A549 (cell line): ENCODE measurements at regions not wholly inside any gene's neighbourhood (a gene's known extent, or its start where the extent isn't known, plus 50 kb on each side); places are given as distances from the start of the nearest gene placed in this dataset.

Source experiments
- HDAC2 ChIP-seq: fragments of 200-600 bp; sonication (generic); IDR thresholded peaks from 2 replicates; pipeline ENCODE4 v1.6.1; 2016
- HEYL ChIP-seq: fragments of 250-450 bp; sonication (Bioruptor Pico); IDR thresholded peaks from 2 replicates; pipeline ENCODE4 v1.8.0; 2021; ENCODE audit warnings: mild to moderate bottlenecking, moderate library complexity
- NFE2L2 ChIP-seq: fragments of 150-350 bp; conservative IDR thresholded peaks from 2 replicates; pipeline ENCODE4 v1.6.1; 2014; ENCODE audit warnings: low read length
- POLR2A ChIP-seq: IDR thresholded peaks from 2 replicates; pipeline ENCODE4 v1.6.1; 2012; ENCODE audit warnings: mild to moderate bottlenecking, low read length
- ZSCAN20 ChIP-seq: fragments of 250-450 bp; sonication (Bioruptor Pico); IDR thresholded peaks from 2 replicates; pipeline ENCODE4 v1.8.0; 2022; ENCODE audit warnings: mild to moderate bottlenecking, moderate library complexity
- TF ChIP-seq, protein P1 (sequence below): fragments of >200 bp; sonication (Bioruptor Twin); formaldehyde crosslinking; IDR thresholded peaks from 3 replicates; pipeline ENCODE4 v1.5.1; 2016
- TF ChIP-seq, protein P2 (sequence below): IDR thresholded peaks from 2 replicates; pipeline ENCODE4 v1.6.1; 2012

DNA sequence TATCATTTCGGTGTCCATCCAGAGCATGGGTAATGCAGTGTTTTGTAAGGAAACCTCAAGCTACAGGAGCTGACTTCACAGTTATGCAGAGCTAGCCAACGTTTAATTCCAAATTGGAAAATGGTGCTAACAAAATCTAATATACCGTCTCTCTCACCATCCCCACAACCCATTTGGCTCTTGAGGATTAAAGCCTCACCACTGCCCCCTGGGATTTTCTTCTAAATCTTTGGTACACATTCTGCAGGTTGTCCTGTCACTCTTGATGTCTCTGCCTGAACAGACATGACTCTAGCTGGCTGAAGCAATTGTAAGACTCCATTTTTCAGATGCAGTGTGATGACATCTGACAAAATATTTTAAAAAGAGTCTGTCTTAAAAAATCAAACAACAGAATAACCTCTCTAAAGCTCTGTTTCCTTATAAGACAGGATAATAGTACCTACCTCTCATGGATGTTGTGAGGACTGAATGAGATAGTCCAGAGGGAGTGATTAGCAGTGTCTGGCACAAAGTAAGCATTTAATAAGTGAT lies 451.8 kb downstream of the SUCLA2 start:
- TF ChIP-seq ZSCAN20 (CRISPR knock-in tag) (no peak), HDAC2 (no peak), NFE2L2 (no peak), POLR2A (no peak), HEYL (CRISPR knock-in tag) (no peak)
- TF ChIP-seq, protein P1, sequence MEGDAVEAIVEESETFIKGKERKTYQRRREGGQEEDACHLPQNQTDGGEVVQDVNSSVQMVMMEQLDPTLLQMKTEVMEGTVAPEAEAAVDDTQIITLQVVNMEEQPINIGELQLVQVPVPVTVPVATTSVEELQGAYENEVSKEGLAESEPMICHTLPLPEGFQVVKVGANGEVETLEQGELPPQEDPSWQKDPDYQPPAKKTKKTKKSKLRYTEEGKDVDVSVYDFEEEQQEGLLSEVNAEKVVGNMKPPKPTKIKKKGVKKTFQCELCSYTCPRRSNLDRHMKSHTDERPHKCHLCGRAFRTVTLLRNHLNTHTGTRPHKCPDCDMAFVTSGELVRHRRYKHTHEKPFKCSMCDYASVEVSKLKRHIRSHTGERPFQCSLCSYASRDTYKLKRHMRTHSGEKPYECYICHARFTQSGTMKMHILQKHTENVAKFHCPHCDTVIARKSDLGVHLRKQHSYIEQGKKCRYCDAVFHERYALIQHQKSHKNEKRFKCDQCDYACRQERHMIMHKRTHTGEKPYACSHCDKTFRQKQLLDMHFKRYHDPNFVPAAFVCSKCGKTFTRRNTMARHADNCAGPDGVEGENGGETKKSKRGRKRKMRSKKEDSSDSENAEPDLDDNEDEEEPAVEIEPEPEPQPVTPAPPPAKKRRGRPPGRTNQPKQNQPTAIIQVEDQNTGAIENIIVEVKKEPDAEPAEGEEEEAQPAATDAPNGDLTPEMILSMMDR = no peak
- TF ChIP-seq, protein P2, sequence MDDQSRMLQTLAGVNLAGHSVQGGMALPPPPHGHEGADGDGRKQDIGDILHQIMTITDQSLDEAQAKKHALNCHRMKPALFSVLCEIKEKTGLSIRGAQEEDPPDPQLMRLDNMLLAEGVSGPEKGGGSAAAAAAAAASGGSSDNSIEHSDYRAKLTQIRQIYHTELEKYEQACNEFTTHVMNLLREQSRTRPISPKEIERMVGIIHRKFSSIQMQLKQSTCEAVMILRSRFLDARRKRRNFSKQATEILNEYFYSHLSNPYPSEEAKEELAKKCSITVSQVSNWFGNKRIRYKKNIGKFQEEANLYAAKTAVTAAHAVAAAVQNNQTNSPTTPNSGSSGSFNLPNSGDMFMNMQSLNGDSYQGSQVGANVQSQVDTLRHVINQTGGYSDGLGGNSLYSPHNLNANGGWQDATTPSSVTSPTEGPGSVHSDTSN = no peak
